ENCODE measurements at regions not wholly inside any gene's neighbourhood (a gene's known extent, or its start where the extent isn't known, plus 50 kb on each side); places are given as distances from the start of the nearest gene placed in this dataset.

DNA sequence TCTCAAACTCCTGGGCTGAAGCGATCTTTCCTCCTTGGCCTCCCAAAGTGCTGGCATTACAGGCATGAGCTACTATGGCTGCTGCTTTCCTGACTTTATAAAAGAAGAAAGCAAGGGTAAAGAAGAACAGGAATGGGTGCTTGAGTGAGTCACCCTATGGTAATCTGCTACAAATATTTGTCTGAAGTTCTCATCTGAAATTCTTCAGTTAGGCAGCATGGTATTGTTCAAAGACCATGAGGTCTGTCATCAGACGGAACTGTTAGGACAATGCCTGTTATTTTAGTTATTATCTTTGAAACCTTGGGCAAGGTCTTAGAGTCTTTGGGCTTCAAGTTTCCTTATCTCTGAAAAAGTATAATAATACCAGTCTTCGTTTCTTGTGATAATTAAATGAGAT is 695.8 kb downstream of the RNF144A start:
- Histone ChIP-seq H3K36me3 (no peaks in the 10 kb centered on the region), H3K9me3 (no peaks in the 10 kb centered on the region), H3K27me3 (no peaks in the 10 kb centered on the region), H3K27ac (no peak overlapping the region), H3K4me3 (no peak overlapping the region), H3K4me1 (no peaks in the 10 kb centered on the region)
- intact Hi-C loops (cut with DNase I) = no loop called here
- ATAC-seq (no peak), FAIRE-seq (no peak), DNase-seq (no peak)
- 57 to 66% methylated on average over 3 of the region's 3 CpGs for whole genome bisulfite sequencing, 2 donors
- TF ChIP-seq, protein P1, sequence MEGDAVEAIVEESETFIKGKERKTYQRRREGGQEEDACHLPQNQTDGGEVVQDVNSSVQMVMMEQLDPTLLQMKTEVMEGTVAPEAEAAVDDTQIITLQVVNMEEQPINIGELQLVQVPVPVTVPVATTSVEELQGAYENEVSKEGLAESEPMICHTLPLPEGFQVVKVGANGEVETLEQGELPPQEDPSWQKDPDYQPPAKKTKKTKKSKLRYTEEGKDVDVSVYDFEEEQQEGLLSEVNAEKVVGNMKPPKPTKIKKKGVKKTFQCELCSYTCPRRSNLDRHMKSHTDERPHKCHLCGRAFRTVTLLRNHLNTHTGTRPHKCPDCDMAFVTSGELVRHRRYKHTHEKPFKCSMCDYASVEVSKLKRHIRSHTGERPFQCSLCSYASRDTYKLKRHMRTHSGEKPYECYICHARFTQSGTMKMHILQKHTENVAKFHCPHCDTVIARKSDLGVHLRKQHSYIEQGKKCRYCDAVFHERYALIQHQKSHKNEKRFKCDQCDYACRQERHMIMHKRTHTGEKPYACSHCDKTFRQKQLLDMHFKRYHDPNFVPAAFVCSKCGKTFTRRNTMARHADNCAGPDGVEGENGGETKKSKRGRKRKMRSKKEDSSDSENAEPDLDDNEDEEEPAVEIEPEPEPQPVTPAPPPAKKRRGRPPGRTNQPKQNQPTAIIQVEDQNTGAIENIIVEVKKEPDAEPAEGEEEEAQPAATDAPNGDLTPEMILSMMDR (IDR thresholded peaks at IDR 0.05) = no peak

DNA sequence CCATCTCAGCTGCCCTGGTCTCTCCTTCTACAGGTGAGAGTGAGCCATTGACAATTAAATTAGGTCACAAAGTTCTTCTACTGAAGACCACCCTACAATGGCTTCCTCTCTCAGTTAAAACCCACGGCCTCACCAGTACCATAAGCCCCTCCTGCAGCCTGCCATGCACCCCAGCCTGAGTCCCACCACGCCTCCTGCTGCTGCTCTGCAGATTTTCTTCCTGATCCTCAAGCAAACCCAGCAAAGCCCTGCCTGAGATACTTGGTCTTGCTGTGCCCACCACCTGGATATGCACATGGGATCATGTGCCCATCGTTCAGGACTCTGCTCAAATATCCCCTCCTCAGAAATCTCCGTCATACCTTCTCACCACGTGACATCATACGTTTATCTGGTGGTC is 696.6 kb downstream of the RNF144A start:
- Histone ChIP-seq H3K4me3 (no peak overlapping the region), H3K36me3 (no peaks in the 10 kb centered on the region), H3K9me3 (no peaks in the 10 kb centered on the region), H3K27ac (no peak overlapping the region), H3K4me1 (no peaks in the 10 kb centered on the region), H3K27me3 (no peaks in the 10 kb centered on the region)
- FAIRE-seq = no peak
- intact Hi-C loops (cut with DNase I) = no loop called here
- TF ChIP-seq, protein P1 (IDR thresholded peaks at IDR 0.05) = no peak
- no peak for ATAC-seq
- WGBS, 2 donors = 76 to 81% methylated on average over 6 of the region's 6 CpGs
- DNase-seq = no peak

DNA sequence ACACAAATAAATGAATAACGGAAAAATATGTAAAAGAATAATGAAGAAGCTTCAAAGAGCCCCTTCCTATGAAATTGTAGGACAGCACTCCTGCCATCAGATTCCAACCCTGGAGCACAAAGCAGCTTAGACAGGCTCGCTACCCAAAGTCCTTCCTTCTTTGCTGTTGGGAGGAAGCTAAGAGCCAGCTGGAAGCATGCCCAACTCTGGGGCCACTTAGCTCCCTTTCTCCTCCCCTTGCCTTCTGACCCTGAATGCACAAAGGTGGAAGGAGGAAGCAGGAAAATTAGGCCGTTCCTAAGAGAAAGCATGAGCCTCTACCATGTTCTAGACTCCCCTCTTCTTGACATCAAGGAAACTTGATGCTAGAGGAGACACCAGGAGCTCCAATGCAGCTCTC is 700.8 kb downstream of the RNF144A start:
- 72 to 78% methylated on average over 3 of the region's 3 CpGs for WGBS, 2 donors
- Histone ChIP-seq H3K4me1 (no peaks in the 10 kb centered on the region), H3K27me3 (no peaks in the 10 kb centered on the region), H3K27ac (no peak overlapping the region), H3K4me3 (no peak overlapping the region), H3K36me3 (no peaks in the 10 kb centered on the region), H3K9me3 (no peaks in the 10 kb centered on the region)
- intact Hi-C loops (cut with DNase I) = no loop called here
- DNase-seq (no peak), FAIRE-seq (no peak), ATAC-seq (no peak)
- TF ChIP-seq, protein P1 (IDR thresholded peaks at IDR 0.05) = no peak

DNA sequence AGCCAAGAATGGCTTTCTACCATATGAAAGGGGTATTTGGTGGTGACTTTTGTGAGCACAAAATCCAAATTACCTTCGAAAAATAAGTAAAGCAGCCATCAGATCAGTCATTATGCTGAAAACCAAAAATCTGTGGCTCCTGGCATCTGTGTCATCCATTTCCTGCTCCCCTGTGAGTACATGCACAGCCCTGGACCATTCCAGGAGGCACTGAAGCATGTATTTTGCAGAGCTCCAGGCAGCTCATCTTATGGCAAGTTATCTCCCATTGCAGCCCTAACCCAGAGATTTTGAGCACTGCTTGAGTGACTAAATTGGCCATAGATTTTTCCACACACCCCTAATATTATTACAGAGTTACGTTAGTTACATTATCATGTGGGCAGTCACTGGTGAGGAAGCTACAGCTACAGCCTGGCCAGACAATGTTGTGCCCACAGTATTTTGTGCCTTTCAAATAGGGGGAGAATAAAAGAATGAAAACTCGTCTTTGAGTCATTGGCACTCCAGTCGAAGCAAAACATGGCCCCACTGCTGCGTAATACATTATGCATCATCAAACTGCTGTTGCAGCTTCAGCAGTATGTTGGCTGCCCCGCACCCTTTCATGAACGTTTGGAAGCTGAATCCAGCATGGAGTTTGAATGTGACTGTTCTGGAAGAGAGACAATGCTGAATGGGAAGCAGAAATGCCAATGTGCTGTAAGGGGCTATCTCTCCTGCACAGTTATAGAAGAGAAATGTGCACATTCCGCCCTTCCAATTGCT is 702.2 kb downstream of the RNF144A start:
- Histone ChIP-seq H3K9me3 (no peaks in the 10 kb centered on the region), H3K27ac (no peak overlapping the region), H3K27me3 (no peaks in the 10 kb centered on the region), H3K4me1 (no peaks in the 10 kb centered on the region), H3K36me3 (no peaks in the 10 kb centered on the region), H3K4me3 (no peak overlapping the region)
- TF ChIP-seq, protein P1 (IDR thresholded peaks at IDR 0.05) = no peak
- no peak for FAIRE-seq
- WGBS, 2 donors = 71 to 77% methylated on average over 8 of the region's 8 CpGs
- DNase-seq = no peak
- no peak for ATAC-seq
- intact Hi-C loops (cut with DNase I) = no loop called here

DNA sequence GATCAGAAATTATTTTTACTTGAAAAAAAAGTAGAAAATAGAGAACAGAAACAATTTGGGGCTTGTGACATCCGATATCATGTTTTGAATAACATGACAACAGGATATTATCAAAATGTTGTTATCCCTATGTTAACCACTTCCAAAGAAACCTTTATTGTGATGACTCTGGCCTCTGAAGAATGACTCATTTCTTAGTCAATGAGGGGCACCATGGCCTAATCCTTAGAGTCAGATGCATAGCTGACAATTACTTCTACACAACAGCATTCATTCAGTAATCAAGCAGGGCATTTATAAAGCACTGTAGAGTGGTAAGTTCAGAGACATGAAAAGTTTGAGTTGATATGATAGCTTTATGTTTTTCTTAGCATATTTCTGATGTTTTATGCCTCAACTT is 703.0 kb downstream of the RNF144A start:
- no peak for FAIRE-seq
- ATAC-seq = no peak
- Histone ChIP-seq H3K4me1 (no peaks in the 10 kb centered on the region), H3K9me3 (no peaks in the 10 kb centered on the region), H3K27me3 (no peaks in the 10 kb centered on the region), H3K36me3 (no peaks in the 10 kb centered on the region), H3K27ac (no peak overlapping the region), H3K4me3 (no peak overlapping the region)
- intact Hi-C loops (cut with DNase I) = no loop called here
- TF ChIP-seq, protein P1 (IDR thresholded peaks at IDR 0.05) = no peak
- WGBS, 2 donors = 94 to 100% methylated on average over 1 of the region's 1 CpG
- no peak for DNase-seq
